ENCODE measurements at regions not wholly inside any gene's neighbourhood (a gene's known extent, or its start where the extent isn't known, plus 50 kb on each side); places are given as distances from the start of the nearest gene placed in this dataset.

DNA sequence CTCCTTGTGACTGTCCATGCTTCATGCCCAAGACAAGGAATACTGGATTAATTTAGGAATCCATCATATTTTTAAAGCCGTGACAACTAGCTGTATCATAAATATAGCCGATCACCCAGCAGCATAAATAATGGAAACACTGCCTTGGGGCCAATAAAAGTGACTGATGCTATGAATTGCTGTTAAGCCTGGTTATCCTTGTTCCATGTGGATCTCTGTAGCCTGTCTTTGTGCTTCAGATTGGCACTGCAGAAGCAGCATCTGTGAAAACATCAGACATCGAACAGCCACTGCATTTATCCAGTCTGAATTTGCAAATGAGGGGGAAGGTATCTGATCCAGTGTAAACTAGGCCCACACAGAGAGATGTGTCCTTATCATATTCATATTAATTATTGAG, 1181.8 kb downstream of the SORCS1 start:
- no peaks in the 10 kb centered on the region for H3K9me3 Mint-ChIP-seq
- no peaks in the 10 kb centered on the region for H3K36me3 Mint-ChIP-seq (ENCODE audit: low read depth)
- ATAC-seq = no peak
- H3K4me1 Mint-ChIP-seq = no peaks in the 10 kb centered on the region
- no peak overlapping the region for H3K27ac Mint-ChIP-seq
- H3K4me3 Mint-ChIP-seq = no peak overlapping the region
- no peak for DNase-seq
- H3K27me3 Mint-ChIP-seq = no peaks in the 10 kb centered on the region

DNA sequence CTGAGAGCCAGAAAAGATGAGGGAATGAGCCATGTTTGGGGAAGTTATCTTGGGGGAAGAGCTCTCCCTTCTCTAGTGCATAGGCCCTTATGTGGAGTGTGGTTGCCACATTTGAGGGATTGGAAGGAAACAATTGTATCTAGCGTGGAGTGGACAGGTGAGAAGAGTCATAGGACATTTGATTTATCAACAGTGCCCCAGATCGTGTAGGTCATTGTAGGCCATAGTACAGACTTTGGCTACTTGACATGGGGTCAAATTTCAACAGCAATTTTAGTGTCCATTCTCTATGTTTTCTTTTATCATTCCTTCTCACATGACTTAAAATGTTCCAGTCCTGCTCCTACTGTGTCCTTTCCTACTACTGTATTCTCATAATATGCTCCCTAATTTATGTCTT, 1182.8 kb downstream of the SORCS1 start:
- no peak for DNase-seq
- ATAC-seq = no peak
- H3K27me3 Mint-ChIP-seq = no peaks in the 10 kb centered on the region
- no peaks in the 10 kb centered on the region for H3K9me3 Mint-ChIP-seq
- H3K27ac Mint-ChIP-seq = no peak overlapping the region
- no peaks in the 10 kb centered on the region for H3K4me1 Mint-ChIP-seq
- no peaks in the 10 kb centered on the region for H3K36me3 Mint-ChIP-seq (ENCODE audit: low read depth)
- no peak overlapping the region for H3K4me3 Mint-ChIP-seq

DNA sequence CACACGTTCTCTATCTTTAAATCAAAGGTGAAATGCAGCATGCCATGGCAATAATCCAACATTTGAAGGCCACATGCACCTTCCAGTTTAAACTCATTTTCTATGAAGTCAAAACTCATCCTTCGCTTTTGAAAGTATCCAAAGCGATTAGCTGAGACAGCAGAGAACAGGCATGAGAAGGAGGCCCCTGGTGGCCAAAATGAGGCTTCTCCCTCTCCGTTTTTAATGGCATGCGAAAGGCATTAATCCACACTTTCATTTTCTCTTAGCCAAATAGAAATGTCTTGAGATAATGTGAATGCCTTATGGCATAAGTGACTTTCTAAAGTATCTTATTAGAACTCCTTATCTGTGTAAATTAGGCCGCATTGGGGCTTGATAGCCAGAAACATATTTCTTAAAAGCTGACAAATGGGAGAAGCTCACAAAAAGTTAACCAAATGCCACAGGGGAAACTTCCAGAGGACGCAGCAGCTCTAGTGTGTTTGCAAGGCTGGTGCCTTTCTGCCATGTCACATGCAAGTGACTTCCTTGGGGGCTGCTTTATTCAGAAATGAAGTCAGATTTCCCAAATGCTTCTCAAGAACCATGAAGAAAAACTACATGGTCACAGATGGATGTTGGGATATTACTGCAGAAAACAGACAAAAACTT, 1189.6 kb downstream of the SORCS1 start:
- no peaks in the 10 kb centered on the region for H3K27me3 Mint-ChIP-seq
- no peaks in the 10 kb centered on the region for H3K9me3 Mint-ChIP-seq
- ATAC-seq = no peak
- H3K27ac Mint-ChIP-seq = no peak overlapping the region
- H3K4me1 Mint-ChIP-seq = no peaks in the 10 kb centered on the region
- H3K4me3 Mint-ChIP-seq = no peak overlapping the region
- no peak for DNase-seq
- H3K36me3 Mint-ChIP-seq (ENCODE audit: low read depth) = no peaks in the 10 kb centered on the region

DNA sequence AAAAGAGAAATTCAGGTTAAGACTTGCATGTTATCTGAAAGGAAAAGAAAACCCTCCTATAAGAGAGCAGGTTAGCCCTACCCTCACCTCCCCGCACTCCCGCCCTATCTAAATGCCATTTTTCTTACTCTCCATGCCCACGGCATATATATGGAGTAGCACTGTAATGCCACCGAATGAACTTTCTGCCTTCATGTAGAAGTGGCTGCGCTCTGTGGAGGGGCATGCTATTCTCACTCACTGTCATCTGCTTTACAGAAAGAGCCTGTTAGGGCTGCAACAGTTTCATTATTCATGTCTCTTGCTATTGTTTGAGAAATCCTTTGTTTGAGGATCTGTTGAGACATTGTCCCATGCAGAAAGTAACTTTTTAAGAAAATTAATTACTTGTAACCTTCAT, 1190.6 kb downstream of the SORCS1 start:
- H3K36me3 Mint-ChIP-seq (ENCODE audit: low read depth) = no peaks in the 10 kb centered on the region
- DNase-seq (no peak), ATAC-seq (no peak)
- no peaks in the 10 kb centered on the region for H3K9me3 Mint-ChIP-seq
- H3K4me1 Mint-ChIP-seq = no peaks in the 10 kb centered on the region
- no peak overlapping the region for H3K4me3 Mint-ChIP-seq
- H3K27ac Mint-ChIP-seq = no peak overlapping the region
- H3K27me3 Mint-ChIP-seq = no peaks in the 10 kb centered on the region

DNA sequence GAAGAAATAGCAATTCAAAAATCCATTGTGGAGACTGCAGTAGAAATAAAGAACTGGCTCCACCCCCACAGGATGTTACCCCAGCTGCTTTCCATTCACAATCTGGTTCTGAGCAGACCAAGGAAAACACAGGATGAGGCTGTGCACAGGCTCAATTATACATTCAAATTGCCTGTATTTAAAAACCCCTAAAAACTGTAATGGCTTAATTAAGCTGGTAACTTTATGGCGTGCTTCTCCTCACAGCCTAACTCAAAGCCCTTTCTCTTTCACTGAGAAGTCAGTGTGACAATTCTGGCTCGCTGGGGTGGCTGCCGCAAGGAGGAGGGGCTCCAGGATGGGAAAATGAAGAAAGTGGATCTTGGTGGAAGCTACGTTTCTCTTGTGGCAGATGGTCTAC, 1191.1 kb downstream of the SORCS1 start:
- Mint-ChIP-seq H3K4me1 (no peaks in the 10 kb centered on the region), H3K9me3 (no peaks in the 10 kb centered on the region), H3K36me3 (ENCODE audit: low read depth) (no peaks in the 10 kb centered on the region), H3K27me3 (no peaks in the 10 kb centered on the region), H3K27ac (no peak overlapping the region), H3K4me3 (no peak overlapping the region)
- ATAC-seq = no peak
- no peak for DNase-seq

DNA sequence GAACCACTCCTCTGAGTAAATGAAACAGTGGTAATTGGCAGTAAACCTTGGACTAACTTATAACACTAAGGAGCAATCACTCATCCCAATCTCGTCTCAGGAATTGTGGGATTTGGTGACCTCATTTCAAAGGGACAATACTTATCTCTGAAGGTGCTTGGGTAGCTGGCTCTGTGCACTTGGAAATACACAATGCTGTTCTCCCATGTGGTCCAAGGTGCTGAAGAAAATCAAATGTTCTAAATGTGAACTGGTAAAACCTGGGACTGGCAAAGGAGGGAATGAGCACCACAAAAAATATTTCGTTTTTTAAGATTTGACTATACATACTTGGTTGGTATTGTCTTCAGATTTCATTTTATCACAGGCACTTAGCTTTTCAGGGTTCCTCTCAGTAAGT, 1193.0 kb downstream of the SORCS1 start:
- Mint-ChIP-seq H3K27me3 (no peaks in the 10 kb centered on the region), H3K4me3 (no peak overlapping the region), H3K36me3 (ENCODE audit: low read depth) (no peaks in the 10 kb centered on the region), H3K4me1 (no peaks in the 10 kb centered on the region), H3K9me3 (no peaks in the 10 kb centered on the region), H3K27ac (no peak overlapping the region)
- DNase-seq = no peak
- no peak for ATAC-seq

DNA sequence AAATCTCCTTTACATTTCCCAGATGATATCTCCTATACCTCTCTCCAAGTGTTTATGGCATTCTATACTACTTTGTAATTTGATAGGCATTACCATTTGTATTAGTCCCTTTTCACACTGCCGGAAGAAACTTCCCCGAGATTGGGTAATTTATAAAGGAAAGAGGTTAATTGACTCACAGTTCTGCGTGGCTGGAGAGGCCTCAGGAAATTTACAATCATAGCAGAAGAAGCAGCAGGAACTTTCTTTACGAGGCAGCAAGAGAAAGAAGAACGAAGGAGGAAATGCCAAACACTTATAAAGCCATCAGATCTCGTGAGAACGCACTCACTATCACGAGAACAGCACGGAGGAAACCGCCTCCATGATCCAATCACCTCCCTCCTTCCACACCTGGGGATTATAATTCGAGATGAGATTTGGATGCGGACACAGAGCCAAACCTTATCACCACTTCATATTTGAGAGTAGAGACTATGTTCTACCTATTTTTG, 1194.6 kb downstream of the SORCS1 start:
- H3K36me3 Mint-ChIP-seq (ENCODE audit: low read depth) = no peaks in the 10 kb centered on the region

DNA sequence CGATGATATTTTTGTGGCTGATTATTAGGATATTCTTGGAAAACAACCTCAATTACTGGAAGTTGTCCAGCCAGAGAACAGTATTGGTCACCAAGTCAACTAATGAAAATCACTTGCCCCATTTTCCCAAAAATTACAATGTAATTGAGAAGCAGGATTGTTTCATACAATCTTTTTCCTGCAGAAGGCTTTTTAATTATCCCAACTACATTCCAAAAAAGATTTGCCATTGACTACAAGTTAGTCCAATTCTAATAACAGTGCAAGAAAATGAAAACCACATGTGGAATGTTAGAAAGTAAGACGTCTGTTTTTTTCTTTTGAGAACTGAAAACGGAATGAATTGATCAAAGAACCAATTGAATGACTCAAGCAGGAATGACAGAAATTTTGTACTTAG, 1195.8 kb downstream of the SORCS1 start:
- ATAC-seq = no peak
- H3K27me3 Mint-ChIP-seq = no peaks in the 10 kb centered on the region
- H3K27ac Mint-ChIP-seq = no peak overlapping the region
- no peaks in the 10 kb centered on the region for H3K4me1 Mint-ChIP-seq
- no peaks in the 10 kb centered on the region for H3K9me3 Mint-ChIP-seq
- no peaks in the 10 kb centered on the region for H3K36me3 Mint-ChIP-seq (ENCODE audit: low read depth)
- DNase-seq = no peak
- no peak overlapping the region for H3K4me3 Mint-ChIP-seq

More for the DNA sequence above, 1194.6 kb downstream of the SORCS1 start:
- Mint-ChIP-seq H3K4me3 (no peak overlapping the region), H3K27ac (no peak overlapping the region), H3K27me3 (no peaks in the 10 kb centered on the region), H3K9me3 (no peaks in the 10 kb centered on the region), H3K4me1 (no peaks in the 10 kb centered on the region)
- DNase-seq (no peak), ATAC-seq (no peak)

DNA sequence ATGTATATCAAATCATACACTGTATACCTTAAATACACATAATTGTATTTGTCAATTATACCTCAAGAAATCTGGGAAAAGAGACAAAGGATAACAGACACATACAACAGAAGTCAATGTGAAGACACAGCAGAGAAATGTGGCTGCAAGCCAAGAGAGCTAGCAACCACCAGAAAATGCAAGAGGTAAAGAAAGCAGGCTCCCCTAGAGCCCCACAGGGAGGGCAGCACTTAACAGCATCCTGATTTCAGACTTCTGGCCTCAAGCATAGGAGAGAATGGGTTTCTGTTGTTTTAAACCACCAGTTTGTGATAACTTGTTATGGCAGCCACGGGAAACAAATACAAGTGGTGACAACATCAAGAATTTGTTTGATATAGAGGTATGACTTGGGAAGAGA, 1197.2 kb downstream of the SORCS1 start:
- no peak overlapping the region for H3K4me3 Mint-ChIP-seq
- H3K27me3 Mint-ChIP-seq = no peaks in the 10 kb centered on the region
- DNase-seq (no peak), ATAC-seq (no peak)
- no peaks in the 10 kb centered on the region for H3K4me1 Mint-ChIP-seq
- no peaks in the 10 kb centered on the region for H3K36me3 Mint-ChIP-seq (ENCODE audit: low read depth)
- no peak overlapping the region for H3K27ac Mint-ChIP-seq
- H3K9me3 Mint-ChIP-seq = no peaks in the 10 kb centered on the region

DNA sequence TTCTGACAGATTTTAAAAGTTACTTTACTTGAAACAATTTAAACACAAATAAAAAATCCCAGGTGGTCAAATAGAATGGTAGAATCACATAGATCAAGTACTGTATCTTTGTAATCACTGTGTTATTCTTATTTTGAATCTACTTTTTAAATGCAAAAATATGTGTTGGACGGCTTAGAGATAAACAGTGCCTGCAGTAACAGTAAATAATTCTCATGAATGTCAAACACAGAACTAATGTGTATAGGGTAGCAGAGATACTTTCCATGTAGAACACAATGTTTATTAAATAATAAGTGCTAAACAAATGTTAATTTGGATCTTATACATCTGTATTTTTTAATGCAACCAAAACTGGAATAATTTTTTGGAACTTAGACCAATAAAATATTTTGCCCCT, 1199.4 kb downstream of the SORCS1 start:
- H3K9me3 Mint-ChIP-seq = no peaks in the 10 kb centered on the region
- H3K27ac Mint-ChIP-seq = no peak overlapping the region
- no peak for ATAC-seq
- H3K4me1 Mint-ChIP-seq = no peaks in the 10 kb centered on the region
- no peak overlapping the region for H3K4me3 Mint-ChIP-seq
- no peaks in the 10 kb centered on the region for H3K27me3 Mint-ChIP-seq
- no peak for DNase-seq
- no peaks in the 10 kb centered on the region for H3K36me3 Mint-ChIP-seq (ENCODE audit: low read depth)

DNA sequence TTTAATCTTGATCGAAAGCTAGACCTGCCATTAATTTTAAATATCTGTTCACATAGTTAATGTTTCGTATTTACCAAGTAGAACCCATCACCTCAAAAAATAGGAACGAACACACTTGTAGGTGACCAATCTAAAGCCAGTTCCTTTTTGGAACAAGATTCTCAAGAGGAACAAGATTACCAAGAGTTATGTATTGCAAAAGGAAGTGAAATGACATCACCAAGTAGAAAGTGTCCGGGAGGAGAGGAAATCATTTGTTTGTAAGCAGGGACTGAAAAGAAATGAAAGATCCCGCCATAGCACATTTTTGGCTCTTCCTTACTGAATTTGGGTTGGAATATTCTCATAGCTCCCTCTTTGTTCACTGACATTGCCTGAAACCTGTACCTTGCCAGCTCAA, 1200.5 kb downstream of the SORCS1 start:
- Mint-ChIP-seq H3K27me3 (no peaks in the 10 kb centered on the region), H3K4me1 (no peaks in the 10 kb centered on the region), H3K9me3 (no peaks in the 10 kb centered on the region), H3K36me3 (ENCODE audit: low read depth) (no peaks in the 10 kb centered on the region), H3K27ac (no peak overlapping the region), H3K4me3 (no peak overlapping the region)
- no peak for DNase-seq
- ATAC-seq = no peak

DNA sequence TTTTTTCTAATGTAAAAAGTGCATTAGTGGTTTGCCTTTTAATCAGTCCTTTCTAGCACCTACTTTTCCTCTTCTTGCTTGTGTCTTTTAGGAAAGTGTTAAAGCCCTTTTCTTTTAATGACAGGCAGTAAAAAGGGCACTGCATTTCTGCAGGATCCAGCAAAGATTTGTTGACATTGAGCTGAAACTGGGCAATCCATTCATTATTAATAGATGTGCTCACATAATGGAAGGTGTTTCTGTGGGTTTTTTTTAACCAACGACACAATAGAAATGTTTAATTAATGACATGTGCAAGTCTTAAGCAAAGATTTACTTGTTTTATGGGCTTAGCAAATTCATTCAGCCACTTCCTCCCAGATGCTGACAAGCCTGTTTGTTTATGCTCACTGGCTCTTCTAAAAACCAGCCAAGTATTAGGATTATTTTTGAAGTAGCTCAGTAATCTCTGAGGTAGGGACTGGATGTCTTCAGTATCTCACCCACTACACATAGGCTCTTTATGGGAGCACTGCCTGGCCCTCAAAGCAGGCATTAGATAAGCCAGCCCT, 1201.1 kb downstream of the SORCS1 start:
- no peaks in the 10 kb centered on the region for H3K4me1 Mint-ChIP-seq
- no peak overlapping the region for H3K27ac Mint-ChIP-seq
- H3K27me3 Mint-ChIP-seq = no peaks in the 10 kb centered on the region
- H3K36me3 Mint-ChIP-seq (ENCODE audit: low read depth) = no peaks in the 10 kb centered on the region
- no peaks in the 10 kb centered on the region for H3K9me3 Mint-ChIP-seq
- ATAC-seq = no peak
- DNase-seq = no peak
- H3K4me3 Mint-ChIP-seq = no peak overlapping the region

DNA sequence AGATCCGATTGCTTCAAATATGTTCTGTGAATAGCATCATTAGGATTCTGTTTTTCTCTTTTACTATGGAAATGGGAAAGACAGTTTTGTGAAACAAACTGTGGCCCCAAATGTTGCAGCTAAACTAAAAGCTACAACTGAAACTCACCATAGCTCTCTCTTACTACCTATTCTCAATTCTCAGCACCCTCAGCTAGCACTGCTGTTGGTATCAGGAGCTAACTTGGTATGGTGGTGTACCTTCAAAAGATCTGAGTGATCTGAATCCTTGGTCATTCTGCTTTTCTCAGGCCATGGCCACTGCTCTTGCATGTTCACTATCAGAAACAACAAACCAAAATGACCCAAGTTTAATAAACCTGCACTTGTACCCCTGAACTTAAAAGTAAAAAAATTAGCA, 1208.0 kb downstream of the SORCS1 start:
- DNase-seq = no peak
- ATAC-seq = no peak
- Mint-ChIP-seq H3K4me1 (no peaks in the 10 kb centered on the region), H3K27ac (no peak overlapping the region), H3K36me3 (ENCODE audit: low read depth) (no peaks in the 10 kb centered on the region), H3K4me3 (no peak overlapping the region), H3K27me3 (no peaks in the 10 kb centered on the region), H3K9me3 (no peaks in the 10 kb centered on the region)

DNA sequence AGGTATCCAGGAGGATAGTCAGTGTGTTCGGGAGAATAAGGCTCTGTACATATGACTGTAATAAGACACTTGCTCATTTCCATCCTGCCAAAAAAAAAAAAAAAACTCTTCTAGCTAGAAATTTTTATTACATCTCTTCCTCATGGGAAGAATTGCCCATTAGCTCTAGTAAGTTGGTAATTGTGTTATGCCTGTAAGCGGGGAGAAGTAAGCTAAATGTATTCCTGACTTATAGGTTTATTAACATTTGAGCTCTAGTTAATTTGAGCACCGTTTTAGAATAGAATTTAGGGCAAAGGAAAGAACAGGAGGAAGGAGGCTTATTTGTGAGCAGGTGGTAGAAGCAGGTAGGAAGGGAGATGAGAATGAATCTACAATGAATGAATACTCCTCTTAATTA, 1210.6 kb downstream of the SORCS1 start:
- H3K4me3 Mint-ChIP-seq = no peak overlapping the region
- H3K27ac Mint-ChIP-seq = no peak overlapping the region
- DNase-seq (no peak), ATAC-seq (no peak)
- no peaks in the 10 kb centered on the region for H3K27me3 Mint-ChIP-seq
- no peaks in the 10 kb centered on the region for H3K9me3 Mint-ChIP-seq
- no peaks in the 10 kb centered on the region for H3K36me3 Mint-ChIP-seq (ENCODE audit: low read depth)
- H3K4me1 Mint-ChIP-seq = no peaks in the 10 kb centered on the region

DNA sequence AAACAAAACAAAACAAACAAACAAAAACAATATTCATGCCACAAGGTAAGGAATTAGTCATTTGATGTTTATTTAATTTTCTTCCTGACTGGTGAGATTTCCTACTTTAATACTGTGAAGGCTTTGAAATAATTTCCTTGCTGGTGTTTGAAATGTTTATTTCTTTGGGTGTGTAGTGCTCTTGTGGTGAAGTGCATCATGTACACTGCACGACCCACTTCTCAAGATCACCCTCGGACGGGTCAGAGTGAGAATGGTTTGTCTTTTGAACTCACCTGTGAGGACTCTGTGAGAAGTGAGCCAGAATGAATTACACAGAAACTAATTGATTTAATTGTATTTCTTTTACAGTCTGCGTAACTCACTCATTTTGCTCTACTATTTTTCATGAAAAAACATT, 1211.5 kb downstream of the SORCS1 start:
- Mint-ChIP-seq H3K4me3 (no peak overlapping the region), H3K4me1 (no peaks in the 10 kb centered on the region), H3K27me3 (no peaks in the 10 kb centered on the region), H3K27ac (no peak overlapping the region), H3K36me3 (ENCODE audit: low read depth) (no peaks in the 10 kb centered on the region), H3K9me3 (no peaks in the 10 kb centered on the region)
- DNase-seq (no peak), ATAC-seq (no peak)

DNA sequence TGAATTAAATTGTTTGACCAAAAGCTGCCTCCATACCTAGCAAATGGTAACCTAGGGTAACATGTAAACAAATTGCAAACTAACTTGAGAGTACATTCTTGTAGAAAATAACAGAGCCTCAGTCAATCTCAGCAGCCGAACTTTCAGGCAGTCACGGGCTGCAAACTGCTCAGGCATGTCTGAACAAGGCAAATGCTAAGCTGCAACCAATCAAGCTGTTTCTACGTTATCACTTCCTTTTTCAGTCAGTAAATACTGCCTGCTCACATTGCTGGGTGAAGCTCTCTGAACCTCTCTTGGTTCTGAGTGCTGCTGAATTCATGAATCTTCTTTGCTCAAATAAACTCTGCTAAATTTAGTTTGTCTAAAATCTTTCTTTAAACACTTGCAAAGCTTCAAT, 1212.4 kb downstream of the SORCS1 start:
- ATAC-seq (no peak), DNase-seq (no peak)
- Mint-ChIP-seq H3K36me3 (ENCODE audit: low read depth) (no peaks in the 10 kb centered on the region), H3K27me3 (no peaks in the 10 kb centered on the region), H3K9me3 (no peaks in the 10 kb centered on the region), H3K4me1 (no peaks in the 10 kb centered on the region), H3K4me3 (no peak overlapping the region), H3K27ac (no peak overlapping the region)
